HG03457 (cell line): ENCODE measurements at regions not wholly inside any gene's neighbourhood (a gene's known extent, or its start where the extent isn't known, plus 50 kb on each side); places are given as distances from the start of the nearest gene placed in this dataset.

ENCODE experiments used
- ATAC-seq: cut with Tn5 transposase; IDR thresholded peaks from one replicate; pipeline ENCODE4 v1.9.1; 2021; ENCODE audit warnings: moderate number of reproducible peaks; ENCODE audit not compliant: unreplicated experiment

DNA sequence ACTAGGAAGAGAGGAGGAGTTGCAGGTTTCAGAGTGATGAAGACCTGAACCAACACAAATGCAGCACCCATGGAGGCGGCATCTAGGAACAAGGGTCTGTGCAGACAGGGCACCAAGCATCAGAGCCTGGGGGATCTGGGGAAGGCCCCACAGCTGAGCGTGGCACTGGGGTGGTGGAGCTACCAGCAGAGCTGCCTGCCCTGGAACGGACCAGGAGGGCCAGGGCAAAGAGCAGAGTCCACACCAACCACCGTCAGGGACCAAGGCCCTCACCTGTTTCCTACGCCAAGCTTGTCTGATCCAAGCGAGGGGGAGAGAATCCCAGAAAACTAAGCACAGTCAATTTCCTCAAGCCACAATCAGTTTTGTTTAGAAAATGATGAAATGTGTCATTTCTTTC is 79.0 kb upstream of the SYT6 start:
- no peak for ATAC-seq

DNA sequence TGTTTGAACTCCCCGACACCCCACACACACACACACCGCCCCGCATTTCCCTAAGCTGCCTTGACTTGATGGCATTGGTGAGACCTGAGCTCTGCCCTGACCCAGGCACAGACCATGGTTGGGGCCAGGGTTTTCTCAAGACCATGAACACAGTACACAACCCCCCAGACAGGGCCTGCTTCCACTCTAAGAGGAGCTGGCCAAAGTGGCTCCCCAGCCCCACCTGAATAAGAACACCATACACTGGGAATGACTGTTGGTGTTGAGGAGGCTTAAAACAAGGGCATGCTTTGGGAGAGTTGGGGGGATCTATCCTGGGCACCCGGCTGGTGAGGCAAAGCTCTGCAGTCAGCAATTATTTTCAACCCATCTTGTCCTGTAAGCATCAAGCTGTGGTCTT is 77.6 kb upstream of the SYT6 start:
- no peak for ATAC-seq

DNA sequence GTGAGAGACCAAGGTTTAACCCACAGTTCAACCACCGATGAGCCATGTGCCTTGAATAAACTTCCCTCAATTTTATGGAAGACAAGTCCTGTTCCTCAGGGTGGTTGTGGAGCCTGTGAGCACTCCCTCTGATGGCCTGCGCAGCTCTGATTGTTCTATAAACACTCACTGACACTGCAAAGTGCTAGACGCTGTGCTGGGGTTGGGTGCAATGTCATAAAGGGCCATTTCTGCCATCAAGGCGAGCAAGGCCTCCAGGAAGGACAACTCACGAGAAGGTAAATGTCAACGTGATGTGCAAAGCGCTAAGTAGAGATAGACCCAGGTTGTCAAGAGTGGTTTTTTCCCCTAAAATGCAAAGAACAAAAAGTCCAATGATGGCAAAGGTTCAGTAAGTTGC is 75.7 kb upstream of the SYT6 start:
- ATAC-seq = no peak

DNA sequence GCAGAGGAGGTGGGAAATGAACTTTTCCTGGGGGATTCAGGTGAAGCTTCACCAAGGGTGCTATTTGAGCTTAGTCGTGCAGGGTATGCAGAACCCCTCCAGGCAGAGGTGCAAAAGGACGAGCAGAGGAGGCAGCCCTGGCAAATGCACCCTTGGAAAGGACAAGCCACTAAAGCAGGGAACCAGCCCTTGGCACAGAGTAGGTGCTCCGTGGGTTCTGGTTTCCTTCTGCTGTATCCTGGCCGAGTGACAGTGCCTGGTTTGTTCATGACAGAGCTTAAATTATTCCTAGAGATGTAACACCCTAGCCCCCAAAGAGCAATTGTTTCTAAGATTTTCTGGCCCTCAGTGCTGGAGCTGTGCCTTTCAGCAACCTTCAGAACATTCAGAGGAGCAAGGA is 73.4 kb upstream of the SYT6 start:
- ATAC-seq = no peak

DNA sequence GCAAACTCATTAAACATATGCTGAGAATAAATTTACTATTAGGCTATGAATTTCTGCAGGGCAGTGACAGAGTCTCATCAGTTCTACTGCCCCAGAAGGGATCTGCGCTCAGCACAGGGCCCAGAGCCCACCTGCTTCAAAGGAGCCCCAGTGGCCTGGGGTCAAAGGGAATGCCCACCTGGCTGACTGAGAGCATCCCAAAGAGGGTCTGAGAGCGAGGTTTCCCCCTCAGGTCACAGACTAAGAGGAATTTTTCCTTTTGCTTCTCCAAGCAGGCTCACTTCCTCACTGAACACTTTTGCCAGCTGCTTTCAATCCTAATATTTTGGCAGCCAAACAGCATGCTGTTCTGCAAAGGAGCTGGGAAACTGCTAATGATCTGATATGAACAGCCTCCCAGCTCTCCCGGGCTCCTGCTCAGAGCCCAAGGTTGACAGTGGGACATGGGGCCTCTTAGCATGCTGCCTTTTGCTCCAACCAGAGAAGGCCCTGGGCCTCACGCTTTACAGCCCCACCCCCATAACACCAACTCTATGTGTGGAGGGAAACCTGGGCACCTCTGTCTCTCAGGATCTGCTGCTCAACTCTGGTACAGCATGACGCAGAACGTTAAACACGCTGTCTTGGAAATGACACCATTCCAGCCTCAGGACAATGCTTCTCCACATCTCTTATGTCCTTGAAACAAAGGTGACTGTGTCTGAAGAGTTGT is 70.7 kb upstream of the SYT6 start:
- no peak for ATAC-seq

DNA sequence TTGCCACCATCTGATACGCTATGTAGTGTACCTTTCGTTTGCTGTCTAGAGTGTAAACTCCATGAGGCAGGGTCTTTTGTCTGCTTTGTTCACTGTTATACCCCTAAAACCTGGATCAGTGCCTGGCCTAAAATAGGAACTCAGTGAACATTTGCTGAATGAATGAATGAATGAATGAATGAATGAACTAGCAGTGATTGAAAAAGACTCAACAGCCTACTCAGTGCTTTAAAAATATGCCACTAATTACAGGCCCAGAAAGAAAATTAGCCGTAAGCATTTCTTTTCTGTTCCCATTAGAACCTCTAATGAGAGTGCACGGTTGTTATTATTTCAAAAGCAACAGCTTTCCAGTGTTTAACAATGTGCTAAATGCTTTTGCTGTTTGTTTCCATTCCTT is 69.3 kb upstream of the SYT6 start:
- no peak for ATAC-seq

DNA sequence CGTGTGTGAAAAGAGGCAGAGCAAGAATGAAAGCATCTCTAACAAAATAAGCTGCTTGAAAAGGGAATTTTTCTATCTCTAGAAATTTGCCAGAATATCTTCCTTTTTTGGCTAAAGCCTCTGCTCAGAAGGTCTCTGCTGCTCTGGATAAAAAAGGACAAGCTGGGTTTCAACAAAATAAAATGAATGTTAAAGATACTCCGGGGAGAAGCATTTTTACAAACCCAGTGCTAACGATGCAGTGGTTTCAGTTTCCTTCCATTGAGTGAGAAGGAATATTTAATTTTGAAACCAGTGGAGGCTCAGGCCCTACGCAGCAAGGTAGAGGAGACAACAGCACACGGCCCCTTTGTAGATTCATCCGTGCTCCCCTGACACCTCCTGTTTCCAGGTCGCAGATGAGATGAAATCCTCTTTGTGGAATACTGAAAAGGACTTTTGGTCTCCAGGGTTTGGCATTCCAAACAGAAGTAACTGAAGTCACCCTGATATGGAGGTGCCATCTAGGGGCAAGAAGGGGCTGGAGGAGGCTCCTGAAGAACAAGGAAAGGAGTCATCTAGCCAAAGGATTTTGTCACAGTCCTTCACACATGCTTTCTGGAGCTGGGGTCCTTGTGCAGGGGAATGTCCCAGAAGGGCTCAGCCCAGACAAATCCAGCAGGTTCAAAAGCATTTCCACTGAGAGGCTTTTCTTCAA is 65.7 kb upstream of the SYT6 start:
- ATAC-seq = no peak

DNA sequence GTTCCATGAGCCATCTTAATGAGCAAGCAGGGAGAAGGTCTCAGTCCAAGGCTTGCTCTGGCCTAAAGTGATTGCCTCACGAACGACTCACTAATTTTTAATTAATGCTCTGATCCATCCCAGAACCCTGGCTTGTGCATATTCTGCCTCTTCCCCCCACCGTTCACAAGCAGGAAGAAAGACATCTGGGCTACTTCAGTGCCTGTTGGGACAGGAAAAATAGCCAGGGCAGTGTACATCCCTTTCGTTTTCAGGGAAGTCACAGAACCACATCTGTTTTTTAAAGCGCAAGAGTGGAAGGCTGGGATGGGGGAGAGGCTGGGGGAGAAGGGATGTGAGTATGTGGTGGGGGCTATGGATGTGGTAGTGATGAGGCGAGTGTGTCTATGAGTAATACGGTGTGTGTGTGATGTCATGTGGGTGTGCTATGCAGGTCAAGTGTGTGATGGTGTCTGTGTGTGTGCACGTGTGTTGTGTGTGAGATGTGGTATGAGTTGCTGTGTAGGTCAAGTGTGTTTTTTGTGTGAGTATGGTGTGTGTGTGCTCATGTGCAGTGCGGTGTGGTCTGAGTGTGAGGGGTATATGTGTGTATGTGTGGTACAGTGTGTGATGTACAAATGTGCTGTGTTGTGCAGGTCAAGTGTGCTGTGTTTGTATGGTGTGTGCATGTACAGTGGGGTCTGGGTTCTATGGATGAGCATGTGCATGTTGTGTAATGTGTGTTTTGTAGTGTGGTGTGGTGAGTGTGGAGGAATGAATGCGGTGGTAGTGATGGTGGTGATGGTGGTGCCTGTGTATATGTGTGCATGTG is 64.9 kb upstream of the SYT6 start:
- no peak for ATAC-seq

DNA sequence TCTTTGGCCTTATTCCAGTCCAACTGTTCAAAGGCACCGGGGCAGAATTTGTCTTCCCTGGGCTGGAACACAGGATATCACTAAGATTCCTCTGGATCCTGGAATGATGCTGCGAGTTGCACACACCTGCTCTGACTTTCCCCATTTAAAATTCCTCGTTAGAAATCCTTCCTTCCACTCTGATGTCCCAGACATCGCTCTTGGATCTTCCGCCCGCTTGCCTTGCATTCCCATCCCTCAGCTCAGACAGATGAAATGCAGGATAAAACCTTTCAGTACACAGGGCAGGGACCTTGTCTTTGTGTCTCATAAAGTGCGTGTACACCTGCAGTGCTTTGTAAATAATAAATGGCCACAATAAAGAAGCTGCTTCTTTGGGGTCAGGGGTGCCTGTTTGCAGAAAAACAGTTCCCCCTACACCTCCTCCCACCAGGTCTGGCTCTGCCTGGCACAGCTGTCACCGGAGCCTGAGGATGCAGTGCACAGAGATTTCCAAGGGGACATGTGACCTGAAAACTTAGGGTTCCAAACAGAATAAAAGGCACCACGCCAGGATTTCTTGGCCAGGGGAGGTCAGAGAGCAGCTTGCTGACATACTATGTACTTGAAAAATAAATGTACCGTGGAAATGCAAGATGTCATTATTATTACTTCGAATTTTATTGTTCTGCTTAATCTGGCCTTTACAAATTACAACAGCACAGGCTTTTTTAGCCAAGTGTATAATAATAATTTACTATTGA is 62.9 kb upstream of the SYT6 start:
- ATAC-seq = no peak

DNA sequence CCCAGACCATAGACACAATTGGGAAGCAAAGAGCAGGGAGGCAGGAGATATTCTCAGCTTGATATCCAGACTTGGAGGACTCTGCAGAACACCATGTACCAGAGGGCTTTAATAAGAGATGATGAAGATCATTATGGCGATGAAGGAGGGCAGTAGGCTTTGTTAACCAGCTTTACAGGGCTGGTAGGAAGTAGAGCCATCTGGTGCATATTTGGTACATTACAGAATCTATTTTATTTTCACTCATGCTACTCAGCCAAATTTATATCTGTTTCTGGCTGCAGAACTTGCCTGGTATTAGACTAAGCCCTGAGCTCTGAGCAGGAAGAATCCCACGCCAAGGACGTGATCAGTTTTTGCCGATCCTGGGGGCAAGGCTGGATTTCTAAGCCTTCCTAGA is 61.8 kb upstream of the SYT6 start:
- ATAC-seq = no peak

DNA sequence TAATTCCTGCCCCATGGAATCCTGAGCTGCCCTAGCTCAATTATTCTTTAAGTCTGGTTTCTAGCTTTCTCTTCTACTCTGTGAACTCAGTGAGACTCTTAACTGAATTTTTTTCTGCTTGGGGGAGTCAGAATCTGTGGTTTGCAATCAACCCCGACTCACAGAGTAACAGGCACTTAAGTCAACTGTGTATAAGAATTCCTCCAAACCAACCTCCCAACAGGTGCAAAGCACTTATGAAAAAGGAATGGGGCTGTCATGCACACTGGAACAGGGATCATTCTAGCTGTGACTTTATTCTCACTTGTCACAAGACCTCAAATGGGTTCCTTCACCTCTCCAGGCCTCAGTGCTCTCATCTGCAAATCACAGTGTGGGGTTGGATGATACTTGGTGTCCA is 60.3 kb upstream of the SYT6 start:
- ATAC-seq = no peak

DNA sequence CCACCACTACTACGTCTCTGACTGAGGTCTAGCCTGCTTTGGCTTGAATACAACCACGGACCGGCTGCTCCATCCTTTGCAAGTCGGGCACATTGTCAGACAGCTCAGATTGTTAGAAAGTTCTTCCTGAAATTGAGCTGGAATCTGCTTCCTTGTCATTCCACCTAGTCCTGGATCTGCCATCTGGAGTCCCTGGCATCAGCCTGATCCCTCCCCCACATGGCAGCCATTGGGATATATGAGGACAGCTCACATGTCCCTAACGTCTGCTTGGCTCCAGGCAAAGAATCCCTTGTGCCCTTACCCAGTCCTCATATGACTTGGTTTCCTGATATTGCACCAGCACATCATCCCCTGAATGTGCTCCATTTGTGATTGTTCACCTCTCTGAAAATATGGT is 56.3 kb upstream of the SYT6 start:
- ATAC-seq = no peak

DNA sequence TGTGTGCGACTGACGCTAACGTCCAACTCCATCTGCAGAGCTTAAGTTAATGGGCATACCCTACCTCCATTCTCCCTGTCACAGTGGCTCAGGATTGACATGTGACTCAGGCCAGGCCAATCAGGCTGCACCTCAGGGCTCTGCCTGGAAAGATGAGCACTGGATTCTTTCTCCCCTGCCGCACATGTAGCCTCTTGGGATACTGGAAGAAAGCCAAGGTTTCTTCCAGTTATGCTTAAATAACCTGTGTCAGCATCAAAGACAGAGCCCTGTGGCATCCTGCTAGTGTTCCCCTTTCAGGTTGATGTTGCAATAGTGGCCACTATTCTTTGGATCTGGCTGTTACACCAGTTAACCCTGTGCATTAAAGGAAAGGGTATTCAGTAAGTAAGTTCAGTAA is 55.0 kb upstream of the SYT6 start:
- no peak for ATAC-seq

DNA sequence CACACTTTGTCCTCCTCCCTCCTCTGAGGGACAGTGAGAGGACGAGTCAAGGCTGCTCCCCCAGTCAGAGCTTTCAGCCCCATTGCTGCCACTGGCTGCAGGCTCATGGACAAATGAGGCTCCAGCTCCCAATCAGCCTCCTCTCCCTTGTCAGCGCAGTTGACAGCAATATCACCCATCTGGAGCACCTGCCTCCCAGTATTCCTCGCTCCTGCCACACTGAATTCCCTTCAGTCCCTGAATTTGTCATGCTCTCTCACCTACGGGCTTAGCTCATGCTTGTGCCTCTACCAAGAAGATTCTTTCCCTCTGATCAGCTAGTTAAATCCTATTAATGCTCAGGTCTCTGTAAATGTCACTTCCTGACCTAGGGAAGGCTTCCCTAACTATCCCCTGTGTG is 54.4 kb upstream of the SYT6 start:
- no peak for ATAC-seq

DNA sequence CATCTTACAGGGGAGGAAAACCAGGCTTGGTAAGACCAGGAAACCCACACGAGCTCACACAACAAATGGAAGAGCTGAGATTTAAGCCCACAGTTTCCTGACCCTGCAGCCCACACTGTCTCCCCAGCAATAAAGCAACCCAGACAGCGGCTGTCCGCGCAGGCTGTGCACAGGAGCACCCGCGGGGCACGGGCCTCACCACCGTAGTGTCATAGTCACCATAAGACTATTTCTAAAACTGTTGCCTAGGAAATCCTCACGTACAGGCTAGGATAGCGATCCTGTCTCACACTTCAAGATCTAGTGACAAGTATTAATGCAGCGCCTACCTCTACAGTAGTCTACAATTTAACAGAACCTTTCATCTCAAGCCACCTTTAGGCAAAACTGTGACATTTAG is 54.0 kb upstream of the SYT6 start:
- no peak for ATAC-seq

DNA sequence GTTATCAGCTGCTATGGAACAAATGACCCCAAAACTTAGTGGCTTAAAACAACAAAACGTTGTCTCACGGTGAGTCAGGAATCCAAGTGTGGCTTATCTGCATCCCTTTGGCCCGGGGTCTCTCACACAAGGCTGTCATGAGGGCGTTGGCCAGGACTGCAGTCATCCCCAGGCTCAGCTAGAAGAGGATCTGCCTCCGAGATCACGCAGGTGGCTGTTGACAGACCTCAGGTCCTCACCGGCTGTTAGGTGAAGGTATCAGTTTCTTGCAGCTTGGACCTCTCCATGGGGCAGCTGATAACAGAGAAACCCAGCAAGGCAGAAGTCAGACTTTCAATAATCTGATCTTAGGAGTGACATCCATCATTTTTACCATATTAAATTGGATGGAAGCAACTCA is 52.7 kb upstream of the SYT6 start:
- no peak for ATAC-seq

DNA sequence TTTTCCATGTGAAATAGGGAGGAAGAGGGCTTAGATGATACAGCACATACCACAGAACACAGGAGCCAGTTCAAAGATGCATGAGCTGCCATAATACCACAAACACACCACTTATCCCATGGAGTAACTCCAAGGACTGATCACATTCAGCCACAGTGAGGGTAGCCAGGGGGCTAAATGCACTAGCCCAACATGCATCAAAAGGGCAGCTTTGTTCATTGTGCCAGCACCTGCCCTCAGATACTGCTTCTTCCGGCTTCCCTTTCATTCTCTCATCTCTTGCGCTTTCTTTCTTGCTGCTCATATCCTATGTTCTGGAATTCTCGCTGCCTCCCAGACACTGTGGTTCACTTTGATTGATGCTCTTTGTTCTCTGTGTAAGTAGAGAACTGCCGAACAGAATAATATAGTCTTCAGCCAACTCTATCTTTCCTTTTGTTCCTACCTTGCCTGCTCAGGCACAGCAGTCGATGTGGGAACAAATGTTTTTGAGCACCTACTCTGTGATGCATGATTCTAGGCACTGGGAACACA is 50.0 kb upstream of the SYT6 start:
- no peak for ATAC-seq
